ENCODE measurements at regions not wholly inside any gene's neighbourhood (a gene's known extent, or its start where the extent isn't known, plus 50 kb on each side); places are given as distances from the start of the nearest gene placed in this dataset.

- Histone ChIP-seq H3K9ac (ENCODE audit: low read depth, low read length) (no peak overlapping the region), H3K4me3 (ENCODE audit: low read length) (no peak overlapping the region), H3K27me3 (ENCODE audit: insufficient read depth, low read length) (no peaks in the 10 kb centered on the region), H3K36me3 (ENCODE audit: insufficient read depth, low read length) (no peaks in the 10 kb centered on the region), H3K27ac (ENCODE audit: low read depth, low read length) (no peak overlapping the region), H3K9me3 (ENCODE audit: insufficient read depth, low read depth, low read length) (no peaks in the 10 kb centered on the region), H3K4me1 (ENCODE audit: insufficient read depth, low read length) (peaks cover 33% of the 10 kb centered on the region)
- 87% methylated on average over 1 of the region's 1 CpG for WGBS
Measured at GRCh38 chr6:21710216-21710615, 116.7 kb downstream of the SOX4 start.

DNA sequence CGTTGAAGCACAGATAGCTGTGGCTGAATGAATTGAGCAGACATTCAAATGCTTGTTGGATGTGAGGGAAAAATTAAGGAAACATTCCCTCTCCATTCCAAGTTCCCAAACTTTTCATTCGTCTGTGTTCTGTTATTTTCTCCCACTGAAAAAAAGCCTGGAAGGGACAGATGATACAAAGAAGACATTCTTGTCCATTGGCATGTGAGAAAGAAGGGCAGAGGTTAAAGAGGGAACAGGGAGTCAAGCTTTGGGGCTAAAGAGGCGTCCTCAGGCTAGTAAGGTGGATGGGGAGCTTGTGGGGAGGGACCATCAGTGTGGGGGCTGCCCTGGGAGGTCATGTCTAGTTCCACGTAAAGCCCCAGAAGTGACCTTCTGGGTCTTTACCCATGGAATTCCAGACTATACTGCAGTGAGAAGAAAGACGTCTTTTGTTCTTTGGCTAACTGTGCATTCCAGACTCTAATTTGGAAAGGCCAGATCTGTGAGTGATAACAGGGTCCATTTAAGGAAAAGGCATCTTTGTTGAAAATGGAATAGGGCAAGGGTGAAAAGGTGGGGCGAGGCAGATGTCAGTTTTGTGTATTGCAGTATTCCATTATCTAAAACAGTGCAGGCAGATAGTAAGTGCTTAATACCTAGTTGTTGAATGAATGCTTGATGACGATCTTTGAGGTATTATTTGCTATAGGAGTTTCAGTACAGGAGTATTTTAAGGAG, 117.5 kb downstream of the SOX4 start:
- Histone ChIP-seq H3K9ac (ENCODE audit: low read depth, low read length) (no peak overlapping the region), H3K36me3 (ENCODE audit: insufficient read depth, low read length) (no peaks in the 10 kb centered on the region), H3K27ac (ENCODE audit: low read depth, low read length) (no peak overlapping the region), H3K27me3 (ENCODE audit: insufficient read depth, low read length) (no peaks in the 10 kb centered on the region), H3K4me3 (ENCODE audit: low read length) (no peak overlapping the region), H3K4me1 (ENCODE audit: insufficient read depth, low read length) (peaks cover 39% of the 10 kb centered on the region), H3K9me3 (ENCODE audit: insufficient read depth, low read depth, low read length) (no peaks in the 10 kb centered on the region)
- WGBS = 70% methylated on average over 6 of the region's 7 CpGs

DNA sequence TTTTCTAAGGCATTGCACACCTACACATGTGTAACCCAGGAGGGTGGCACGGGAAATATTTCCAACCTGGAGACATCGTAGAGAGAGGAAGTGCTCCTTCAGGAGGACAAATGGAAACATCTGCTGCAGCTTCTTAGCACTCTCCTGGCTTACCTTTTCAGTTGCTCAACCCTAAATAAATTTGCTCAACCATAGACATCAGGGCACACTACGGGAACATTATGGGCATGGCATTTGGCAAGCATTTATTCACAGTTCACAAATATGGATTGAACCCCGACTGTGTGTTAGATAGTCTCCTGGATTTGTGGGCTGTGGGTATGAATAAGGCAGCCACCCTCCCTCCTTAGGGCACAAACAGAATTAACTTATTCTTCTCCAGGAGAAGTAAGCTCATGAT, 118.7 kb downstream of the SOX4 start:
- Histone ChIP-seq H3K36me3 (ENCODE audit: insufficient read depth, low read length) (no peaks in the 10 kb centered on the region), H3K4me1 (ENCODE audit: insufficient read depth, low read length) (peaks cover 44% of the 10 kb centered on the region), H3K9ac (ENCODE audit: low read depth, low read length) (no peak overlapping the region), H3K4me3 (ENCODE audit: low read length) (no peak overlapping the region), H3K27me3 (ENCODE audit: insufficient read depth, low read length) (no peaks in the 10 kb centered on the region), H3K27ac (ENCODE audit: low read depth, low read length) (peak overlapping the region; percentile 9; the same call in 1 of the 2 replicates), H3K9me3 (ENCODE audit: insufficient read depth, low read depth, low read length) (no peaks in the 10 kb centered on the region)
- 90% methylated on average over 4 of the region's 4 CpGs for WGBS

DNA sequence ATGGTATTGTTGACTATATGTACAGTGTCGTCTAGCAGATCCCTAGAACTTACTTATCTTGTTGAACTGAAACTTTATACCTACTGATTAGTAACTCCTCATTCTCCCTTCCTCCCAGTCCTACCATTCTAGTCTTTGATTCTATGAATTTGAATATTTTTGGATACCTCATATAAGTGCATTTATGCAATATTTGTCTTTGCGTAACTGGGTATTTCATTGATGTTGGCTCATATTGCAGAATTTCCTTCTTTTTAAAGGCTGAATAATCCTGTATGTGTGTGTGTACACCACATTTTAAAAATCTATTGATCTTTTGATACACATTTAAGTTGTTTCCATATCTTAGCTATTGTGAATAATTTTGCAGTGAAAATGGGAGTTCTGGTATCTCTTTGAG, 119.9 kb downstream of the SOX4 start:
- peaks cover 44% of the 10 kb centered on the region for H3K4me1 ChIP-seq (ENCODE audit: insufficient read depth, low read length)
- H3K27me3 ChIP-seq (ENCODE audit: insufficient read depth, low read length) = no peaks in the 10 kb centered on the region
- H3K36me3 ChIP-seq (ENCODE audit: insufficient read depth, low read length) = no peaks in the 10 kb centered on the region
- H3K27ac ChIP-seq (ENCODE audit: low read depth, low read length) = no peak overlapping the region
- no peaks in the 10 kb centered on the region for H3K9me3 ChIP-seq (ENCODE audit: insufficient read depth, low read depth, low read length)
- H3K9ac ChIP-seq (ENCODE audit: low read depth, low read length) = no peak overlapping the region
- H3K4me3 ChIP-seq (ENCODE audit: low read length) = no peak overlapping the region
- 100% methylated on average over 1 of the region's 2 CpGs for WGBS

DNA sequence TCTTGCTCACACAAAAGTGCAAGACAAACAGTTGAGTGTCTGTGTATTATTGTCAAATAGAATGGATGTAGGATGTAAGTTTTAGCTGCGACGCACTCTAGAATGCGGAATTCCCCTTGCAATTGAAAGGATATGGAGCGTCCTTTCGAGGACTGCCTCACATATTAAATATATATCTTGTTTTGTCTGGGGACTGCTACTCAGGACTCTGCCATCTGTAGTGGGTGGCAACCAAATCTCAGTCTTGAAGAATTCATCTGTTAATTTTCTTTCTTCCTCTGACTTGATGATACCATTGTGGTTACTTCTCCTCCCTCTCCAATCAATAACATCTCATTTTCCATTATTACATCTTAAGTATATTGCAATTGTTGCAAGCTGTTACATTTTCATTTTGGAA, 121.6 kb downstream of the SOX4 start:
- WGBS = 97% methylated on average over 3 of the region's 5 CpGs
- Histone ChIP-seq H3K27me3 (ENCODE audit: insufficient read depth, low read length) (no peaks in the 10 kb centered on the region), H3K9me3 (ENCODE audit: insufficient read depth, low read depth, low read length) (peaks cover 4% of the 10 kb centered on the region; the same call in 1 of the 2 replicates), H3K4me1 (ENCODE audit: insufficient read depth, low read length) (peaks cover 41% of the 10 kb centered on the region), H3K9ac (ENCODE audit: low read depth, low read length) (no peak overlapping the region), H3K36me3 (ENCODE audit: insufficient read depth, low read length) (0 out of 2 replicates have a peak, but pooled peaks cover 8% of the 10 kb centered on the region), H3K27ac (ENCODE audit: low read depth, low read length) (no peak overlapping the region), H3K4me3 (ENCODE audit: low read length) (no peak overlapping the region)

GRCh38 chr6:21722510-21722909, 129.0 kb downstream of the SOX4 start:
- H3K36me3 ChIP-seq (ENCODE audit: insufficient read depth, low read length) = 0 out of 2 replicates have a peak, but pooled peaks cover 8% of the 10 kb centered on the region
- H3K27me3 ChIP-seq (ENCODE audit: insufficient read depth, low read length) = no peaks in the 10 kb centered on the region
- peaks cover 4% of the 10 kb centered on the region; the same call in 1 of the 2 replicates for H3K9me3 ChIP-seq (ENCODE audit: insufficient read depth, low read depth, low read length)
- H3K4me3 ChIP-seq (ENCODE audit: low read length) = no peak overlapping the region; the same call in 1 of the 2 replicates
- 27% methylated on average over 3 of the region's 12 CpGs for WGBS
- no peak overlapping the region for H3K9ac ChIP-seq (ENCODE audit: low read depth, low read length)
- peaks cover 15% of the 10 kb centered on the region for H3K4me1 ChIP-seq (ENCODE audit: insufficient read depth, low read length)
- 0 out of 2 replicates have a peak overlapping the region, but pooled peaks have one; percentile 24 for H3K27ac ChIP-seq (ENCODE audit: low read depth, low read length)

GRCh38 chr6:21726676-21727075, 133.1 kb downstream of the SOX4 start:
- Histone ChIP-seq H3K36me3 (ENCODE audit: insufficient read depth, low read length) (no peaks in the 10 kb centered on the region), H3K9me3 (ENCODE audit: insufficient read depth, low read depth, low read length) (no peaks in the 10 kb centered on the region), H3K27me3 (ENCODE audit: insufficient read depth, low read length) (no peaks in the 10 kb centered on the region), H3K4me1 (ENCODE audit: insufficient read depth, low read length) (peaks cover 30% of the 10 kb centered on the region), H3K27ac (ENCODE audit: low read depth, low read length) (no peak overlapping the region), H3K9ac (ENCODE audit: low read depth, low read length) (no peak overlapping the region), H3K4me3 (ENCODE audit: low read length) (no peak overlapping the region)
- WGBS = 80% methylated on average over 6 of the region's 7 CpGs

- H3K27ac ChIP-seq (ENCODE audit: low read depth, low read length) = no peak overlapping the region
- no peaks in the 10 kb centered on the region for H3K27me3 ChIP-seq (ENCODE audit: insufficient read depth, low read length)
- no peaks in the 10 kb centered on the region for H3K9me3 ChIP-seq (ENCODE audit: insufficient read depth, low read depth, low read length)
- H3K9ac ChIP-seq (ENCODE audit: low read depth, low read length) = no peak overlapping the region
- peaks cover 37% of the 10 kb centered on the region for H3K4me1 ChIP-seq (ENCODE audit: insufficient read depth, low read length)
- no peak overlapping the region for H3K4me3 ChIP-seq (ENCODE audit: low read length)
- no peaks in the 10 kb centered on the region for H3K36me3 ChIP-seq (ENCODE audit: insufficient read depth, low read length)
- WGBS = 97% methylated on average over 7 of the region's 7 CpGs
Measured at GRCh38 chr6:21728141-21728540, 134.6 kb downstream of the SOX4 start.

- Histone ChIP-seq H3K27ac (ENCODE audit: low read depth, low read length) (0 out of 2 replicates have a peak overlapping the region, but pooled peaks have one; percentile 5), H3K9ac (ENCODE audit: low read depth, low read length) (no peak overlapping the region), H3K4me1 (ENCODE audit: insufficient read depth, low read length) (peaks cover 41% of the 10 kb centered on the region), H3K27me3 (ENCODE audit: insufficient read depth, low read length) (no peaks in the 10 kb centered on the region), H3K4me3 (ENCODE audit: low read length) (no peak overlapping the region), H3K9me3 (ENCODE audit: insufficient read depth, low read depth, low read length) (no peaks in the 10 kb centered on the region), H3K36me3 (ENCODE audit: insufficient read depth, low read length) (no peaks in the 10 kb centered on the region)
- WGBS = 91% methylated on average over 4 of the region's 4 CpGs
Measured at GRCh38 chr6:21729431-21729830, 135.9 kb downstream of the SOX4 start.

GRCh38 chr6:21730533-21730932, 137.0 kb downstream of the SOX4 start:
- Histone ChIP-seq H3K4me1 (ENCODE audit: insufficient read depth, low read length) (peaks cover 44% of the 10 kb centered on the region), H3K4me3 (ENCODE audit: low read length) (no peak overlapping the region), H3K27ac (ENCODE audit: low read depth, low read length) (no peak overlapping the region), H3K9ac (ENCODE audit: low read depth, low read length) (no peak overlapping the region), H3K36me3 (ENCODE audit: insufficient read depth, low read length) (no peaks in the 10 kb centered on the region), H3K27me3 (ENCODE audit: insufficient read depth, low read length) (no peaks in the 10 kb centered on the region), H3K9me3 (ENCODE audit: insufficient read depth, low read depth, low read length) (no peaks in the 10 kb centered on the region)
- 93% methylated on average over 11 of the region's 11 CpGs for WGBS

DNA sequence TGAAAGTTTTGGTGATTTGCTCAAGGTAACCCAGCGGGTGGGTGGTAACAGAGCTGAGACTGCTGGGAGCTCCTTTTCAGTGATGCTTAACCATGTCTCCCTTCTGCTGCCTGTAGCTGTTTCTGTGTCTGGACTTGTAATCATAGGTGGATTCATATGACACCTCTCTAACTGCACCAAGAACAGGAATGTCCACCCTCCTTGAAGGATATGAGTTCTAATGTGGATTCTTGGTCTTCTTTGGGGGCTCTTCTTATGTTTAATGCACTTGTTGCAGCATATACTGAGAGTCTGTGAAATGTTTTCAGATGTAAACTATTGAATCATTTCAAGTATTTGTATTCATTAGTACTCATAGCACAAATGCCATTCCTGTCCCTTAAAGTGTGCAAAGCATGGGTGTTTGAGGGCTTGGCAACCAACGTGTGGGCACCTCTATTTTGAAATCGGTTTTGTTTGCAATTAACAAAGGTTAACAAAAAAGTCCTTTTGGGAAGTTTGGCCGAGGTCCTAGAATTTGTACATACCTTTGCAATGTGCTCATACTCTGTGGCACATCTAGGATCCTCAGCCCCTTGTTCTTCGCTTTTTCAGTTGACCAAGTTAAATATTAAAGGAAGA, 138.0 kb downstream of the SOX4 start:
- Histone ChIP-seq H3K9ac (ENCODE audit: low read depth, low read length) (no peak overlapping the region), H3K4me3 (ENCODE audit: low read length) (no peak overlapping the region), H3K9me3 (ENCODE audit: insufficient read depth, low read depth, low read length) (no peaks in the 10 kb centered on the region), H3K27ac (ENCODE audit: low read depth, low read length) (peak overlapping the region; percentile 18; the same call in 1 of the 2 replicates), H3K36me3 (ENCODE audit: insufficient read depth, low read length) (no peaks in the 10 kb centered on the region), H3K4me1 (ENCODE audit: insufficient read depth, low read length) (peaks cover 54% of the 10 kb centered on the region), H3K27me3 (ENCODE audit: insufficient read depth, low read length) (no peaks in the 10 kb centered on the region)
- WGBS = 74% methylated on average over 5 of the region's 5 CpGs
